Endothelial cell of umbilical vein (primary cell): ENCODE measurements at regions not wholly inside any gene's neighbourhood (a gene's known extent, or its start where the extent isn't known, plus 50 kb on each side); places are given as distances from the start of the nearest gene placed in this dataset.

Experiments
- BruUV-seq: library from RNA; stranded (reverse); fragments of 400-500 nt; replicated peaks from 2 replicates; lab custom pipeline; 2021; lab: Mats Ljungman, UMichigan
- CTCF ChIA-PET: fragments of 300-600, 350-600 bp; sonication (Branson Sonifier 250); formaldehyde crosslinking; loops from one replicate; lab custom pipeline; 2021; ENCODE audit warnings: antibody characterized with exemption, inconsistent platforms; lab: Charles Lee
- POLR2A ChIA-PET: fragments of 300-600, 350-600 bp; sonication (Branson Sonifier 250); formaldehyde crosslinking; loops from one replicate; lab custom pipeline; 2021; ENCODE audit warnings: antibody characterized with exemption, inconsistent platforms; lab: Charles Lee
- DNase-seq: peaks from one replicate; pipeline ENCODE4 v3.0.0-alpha.2; 2011; ENCODE audit warnings: low read depth, low spot score
- FAIRE-seq: peaks from 2 replicates; lab custom pipeline; 2011; peaks lifted over from hg19 to GRCh38; lab: Jason Lieb, UNC
- H2AFZ ChIP-seq: 2 replicates; pipeline ENCODE4 v1.6.0; 2012; ENCODE audit warnings: low read depth, low read length, control low read depth, inconsistent platforms
- H3K27ac ChIP-seq: 2 replicates; pipeline ENCODE4 v1.5.1; 2011; ENCODE audit warnings: low read depth, mild to moderate bottlenecking, control low read depth, low read length, moderate library complexity; ENCODE audit not compliant: insufficient read depth
- H3K27me3 ChIP-seq, 2 experiments: 2 replicates each; pipeline versions ENCODE4 v1.6.0 to v1.6.1; 2011; ENCODE audit warnings: low read length in 2 of 2, mixed read lengths in 1 of 2; ENCODE audit not compliant: control insufficient read depth in 2 of 2, insufficient read depth in 2 of 2
- H3K36me3 ChIP-seq, 2 experiments: 2 replicates in 1 of 2; 3 replicates in 1 of 2; pipeline ENCODE4 v1.5.1; 2011; ENCODE audit warnings: low read length in 2 of 2, mild to moderate bottlenecking in 1 of 2, moderate library complexity in 1 of 2; ENCODE audit not compliant: control insufficient read depth in 2 of 2, insufficient read depth in 2 of 2; ENCODE audit errors: extremely low read depth in 1 of 2
- H3K4me1 ChIP-seq: 3 replicates; pipeline ENCODE4 v1.5.1; 2011; ENCODE audit warnings: mild to moderate bottlenecking, low read length; ENCODE audit not compliant: control insufficient read depth, insufficient read depth; ENCODE audit errors: extremely low read depth
- H3K4me2 ChIP-seq: 2 replicates; pipeline ENCODE4 v1.6.1; 2011; ENCODE audit warnings: low read length, control low read depth, mixed read lengths; ENCODE audit not compliant: insufficient read depth
- H3K4me3 ChIP-seq, 3 experiments: fragments of 200-600 bp in 1 of 3; sonication (generic), shearing (Covaris generic) in 1 of 3; replicated peaks in 1 of 3; 2 replicates each; pipeline ENCODE4 v1.5.1; 2011 to 2016; ENCODE audit warnings: control low read depth in 3 of 3, low read length in 3 of 3, mild to moderate bottlenecking in 2 of 3, inconsistent platforms in 1 of 3, low read depth in 1 of 3, moderate library complexity in 1 of 3; ENCODE audit not compliant: insufficient read depth in 1 of 3
- H3K79me2 ChIP-seq: 2 replicates; pipeline ENCODE4 v1.6.0; 2012; ENCODE audit warnings: low read length, inconsistent platforms; ENCODE audit not compliant: control insufficient read depth, insufficient read depth
- H3K9ac ChIP-seq: replicated peaks from 2 replicates; pipeline ENCODE3; 2011; ENCODE audit warnings: low read length, control low read depth; ENCODE audit not compliant: insufficient read depth; ENCODE audit errors: extremely low read depth
- H3K9me1 ChIP-seq: replicated peaks from 3 replicates; pipeline ENCODE4 v1.6.0; 2011; ENCODE audit warnings: mild to moderate bottlenecking, low read length; ENCODE audit not compliant: control insufficient read depth, insufficient read depth; ENCODE audit errors: extremely low read depth
- H3K9me3 ChIP-seq: replicated peaks from 2 replicates; pipeline ENCODE4 v1.5.1; 2012; ENCODE audit warnings: low read length, inconsistent platforms; ENCODE audit not compliant: control insufficient read depth, insufficient read depth
- H4K20me1 ChIP-seq: replicated peaks from 2 replicates; pipeline ENCODE3; 2011; ENCODE audit warnings: mild to moderate bottlenecking, low read length; ENCODE audit not compliant: control insufficient read depth, insufficient read depth; ENCODE audit errors: extremely low read depth
- EZH2 ChIP-seq: IDR thresholded peaks from 2 replicates; pipeline ENCODE4 v1.6.1; 2012; ENCODE audit warnings: borderline replicate concordance, low read depth, mild to moderate bottlenecking, moderate library complexity, low read length, inconsistent platforms; ENCODE audit not compliant: severe bottlenecking
- FOS ChIP-seq: IDR thresholded peaks from 2 replicates; pipeline ENCODE4 v1.6.1; 2011; ENCODE audit warnings: mild to moderate bottlenecking, low read length, moderate library complexity, borderline replicate concordance; ENCODE audit not compliant: insufficient read depth
- GATA2 ChIP-seq: IDR thresholded peaks from 2 replicates; pipeline ENCODE4 v1.7.0; 2011; ENCODE audit warnings: low read depth, mild to moderate bottlenecking, moderate library complexity, mixed read lengths, low read length; ENCODE audit not compliant: insufficient read length, insufficient read depth
- MYC ChIP-seq: IDR thresholded peaks from one replicate; pipeline ENCODE4 v1.6.1; 2011; ENCODE audit warnings: mild to moderate bottlenecking, low read depth, low read length
- POLR2A ChIP-seq: IDR thresholded peaks from 2 replicates; pipeline ENCODE4 v1.6.1; 2012; ENCODE audit warnings: low read depth, mild to moderate bottlenecking, control low read depth, low read length
- dilution Hi-C: fragments of 300-500 bp; cut with MboI; formaldehyde crosslinking; loops from one replicate; pipeline ENCODE4 v1.15.0; 2019; ENCODE audit warnings: low sequenced_read_pairs; ENCODE audit not compliant: extremely low pct_ligation_motif_present
- intact Hi-C: fragments of 100-400 bp; cut with micrococcal nuclease; formaldehyde crosslinking; loops from one replicate; pipeline ENCODE4 v1.10.0; 2022
- TF ChIP-seq, protein P1 (sequence below): IDR thresholded peaks from 2 replicates; pipeline ENCODE4 v1.6.1; 2011; ENCODE audit not compliant: insufficient read depth, insufficient read length
- TF ChIP-seq, protein P2 (sequence below), 2 donors: IDR thresholded peaks; 1 replicate in 1 of 2; 2 replicates in 1 of 2; pipeline ENCODE4 v1.5.1; 2011; ENCODE audit warnings: low read length in 2 of 2, mild to moderate bottlenecking in 2 of 2, moderate library complexity in 2 of 2, control low read depth in 1 of 2, inconsistent platforms in 1 of 2, low read depth in 1 of 2; ENCODE audit not compliant: insufficient read depth in 1 of 2; ENCODE audit errors: extremely low read depth in 1 of 2

DNA sequence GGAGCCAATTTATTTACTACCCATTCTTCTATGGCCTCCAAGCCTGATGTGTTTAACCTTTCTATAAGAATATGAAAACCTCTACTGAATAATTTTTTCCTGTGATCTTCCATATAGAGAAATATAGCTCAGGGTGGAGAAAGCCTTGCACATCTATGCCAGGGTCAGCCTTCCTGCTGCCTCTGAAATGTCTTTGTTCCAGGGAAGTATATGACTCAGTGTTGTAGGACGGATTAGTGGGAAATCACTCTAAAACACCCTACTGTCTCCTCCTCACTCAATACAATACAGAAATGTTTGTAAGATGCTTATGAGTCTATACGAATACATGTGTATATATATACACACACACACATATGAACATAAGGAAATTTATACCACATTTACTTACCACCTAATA lies 1044.9 kb downstream of the BRINP3 start:
- Histone ChIP-seq H3K27ac (no peak overlapping the region), H4K20me1 (no peaks in the 10 kb centered on the region), H3K9me3 (no peaks in the 10 kb centered on the region), H2AFZ (no peak overlapping the region), H3K4me2 (no peak overlapping the region), H3K27me3 (no peaks in the 10 kb centered on the region), H3K4me1 (no peaks in the 10 kb centered on the region), H3K9me1 (no peaks in the 10 kb centered on the region), H3K36me3 (no peaks in the 10 kb centered on the region), H3K9ac (no peak overlapping the region), H3K79me2 (no peaks in the 10 kb centered on the region), H3K4me3 (no peak overlapping the region)
- dilution Hi-C loops (no loop called here), intact Hi-C loops (loop anchor here (10.0 kb wide), 1 partner anchor 242 kb away; no protein-coding TSS in a partner anchor)
- ChIA-PET CTCF (interaction anchor here (0.7 to 1.5 kb wide), 2 partner anchors 23 to 888 kb away, joined by 3 to 4 read pairs; no protein-coding TSS in a partner anchor), POLR2A (no interaction called here)
- DNase-seq (no peak), FAIRE-seq (no peak)
- TF ChIP-seq POLR2A (no peak), MYC (no peak), EZH2 (no peak), GATA2 (no peak), FOS (no peak)
- TF ChIP-seq, protein P1, sequence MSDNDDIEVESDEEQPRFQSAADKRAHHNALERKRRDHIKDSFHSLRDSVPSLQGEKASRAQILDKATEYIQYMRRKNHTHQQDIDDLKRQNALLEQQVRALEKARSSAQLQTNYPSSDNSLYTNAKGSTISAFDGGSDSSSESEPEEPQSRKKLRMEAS: no peak
- TF ChIP-seq, protein P2, sequence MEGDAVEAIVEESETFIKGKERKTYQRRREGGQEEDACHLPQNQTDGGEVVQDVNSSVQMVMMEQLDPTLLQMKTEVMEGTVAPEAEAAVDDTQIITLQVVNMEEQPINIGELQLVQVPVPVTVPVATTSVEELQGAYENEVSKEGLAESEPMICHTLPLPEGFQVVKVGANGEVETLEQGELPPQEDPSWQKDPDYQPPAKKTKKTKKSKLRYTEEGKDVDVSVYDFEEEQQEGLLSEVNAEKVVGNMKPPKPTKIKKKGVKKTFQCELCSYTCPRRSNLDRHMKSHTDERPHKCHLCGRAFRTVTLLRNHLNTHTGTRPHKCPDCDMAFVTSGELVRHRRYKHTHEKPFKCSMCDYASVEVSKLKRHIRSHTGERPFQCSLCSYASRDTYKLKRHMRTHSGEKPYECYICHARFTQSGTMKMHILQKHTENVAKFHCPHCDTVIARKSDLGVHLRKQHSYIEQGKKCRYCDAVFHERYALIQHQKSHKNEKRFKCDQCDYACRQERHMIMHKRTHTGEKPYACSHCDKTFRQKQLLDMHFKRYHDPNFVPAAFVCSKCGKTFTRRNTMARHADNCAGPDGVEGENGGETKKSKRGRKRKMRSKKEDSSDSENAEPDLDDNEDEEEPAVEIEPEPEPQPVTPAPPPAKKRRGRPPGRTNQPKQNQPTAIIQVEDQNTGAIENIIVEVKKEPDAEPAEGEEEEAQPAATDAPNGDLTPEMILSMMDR (IDR thresholded peaks at IDR 0.05; ENCODE audit: extremely low read depth in 1 of 2, insufficient read depth in 1 of 2, low read depth in 1 of 2, low read length in 2 of 2): no peak
- BruUV-seq: no TSS peak
